ENCODE measurements at regions not wholly inside any gene's neighbourhood (a gene's known extent, or its start where the extent isn't known, plus 50 kb on each side); places are given as distances from the start of the nearest gene placed in this dataset.

DNA sequence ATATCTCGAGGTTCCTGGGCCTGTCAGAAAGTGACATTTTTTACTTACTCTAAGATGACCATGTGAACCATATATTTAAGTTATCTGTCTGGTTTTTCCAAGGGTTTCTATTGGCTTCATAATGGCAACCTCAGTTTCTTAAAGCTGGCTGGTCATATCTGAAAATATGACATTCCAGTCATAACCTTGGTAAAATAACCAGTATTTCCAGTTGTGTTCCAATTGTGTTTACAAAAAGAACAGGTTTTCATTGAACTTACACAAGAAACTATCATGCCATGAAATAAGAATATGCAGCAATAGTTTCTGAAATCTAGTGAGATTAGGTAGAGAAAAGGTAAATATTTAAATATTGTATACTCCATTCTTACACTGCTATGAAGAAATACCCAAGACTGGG lies 61.7 kb upstream of the HMGN3 start:
- H3K4me3 Mint-ChIP-seq (ENCODE audit: unreplicated experiment), result no peak overlapping the region

More for the DNA sequence above, 61.7 kb upstream of the HMGN3 start:
- TF ChIP-seq, protein P1, sequence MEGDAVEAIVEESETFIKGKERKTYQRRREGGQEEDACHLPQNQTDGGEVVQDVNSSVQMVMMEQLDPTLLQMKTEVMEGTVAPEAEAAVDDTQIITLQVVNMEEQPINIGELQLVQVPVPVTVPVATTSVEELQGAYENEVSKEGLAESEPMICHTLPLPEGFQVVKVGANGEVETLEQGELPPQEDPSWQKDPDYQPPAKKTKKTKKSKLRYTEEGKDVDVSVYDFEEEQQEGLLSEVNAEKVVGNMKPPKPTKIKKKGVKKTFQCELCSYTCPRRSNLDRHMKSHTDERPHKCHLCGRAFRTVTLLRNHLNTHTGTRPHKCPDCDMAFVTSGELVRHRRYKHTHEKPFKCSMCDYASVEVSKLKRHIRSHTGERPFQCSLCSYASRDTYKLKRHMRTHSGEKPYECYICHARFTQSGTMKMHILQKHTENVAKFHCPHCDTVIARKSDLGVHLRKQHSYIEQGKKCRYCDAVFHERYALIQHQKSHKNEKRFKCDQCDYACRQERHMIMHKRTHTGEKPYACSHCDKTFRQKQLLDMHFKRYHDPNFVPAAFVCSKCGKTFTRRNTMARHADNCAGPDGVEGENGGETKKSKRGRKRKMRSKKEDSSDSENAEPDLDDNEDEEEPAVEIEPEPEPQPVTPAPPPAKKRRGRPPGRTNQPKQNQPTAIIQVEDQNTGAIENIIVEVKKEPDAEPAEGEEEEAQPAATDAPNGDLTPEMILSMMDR (IDR thresholded peaks at IDR 0.05), result no peak
- Mint-ChIP-seq H3K9me3 (ENCODE audit: low read depth) (no peaks in the 10 kb centered on the region), H3K36me3 (ENCODE audit: low read depth) (no peaks in the 10 kb centered on the region), H3K27me3 (ENCODE audit: low read depth) (peaks cover 4% of the 10 kb centered on the region), H3K27ac (ENCODE audit: unreplicated experiment) (no peak overlapping the region), H3K4me1 (ENCODE audit: low read depth) (no peaks in the 10 kb centered on the region)
- DNase-seq (ENCODE audit: low spot score), result no peak

All from chondrocyte (in vitro differentiated cells).